ENCODE measurements at regions not wholly inside any gene's neighbourhood (a gene's known extent, or its start where the extent isn't known, plus 50 kb on each side); places are given as distances from the start of the nearest gene placed in this dataset.

- DNase-seq: no peak
Observed at GRCh38 chr1:82707681-82708080, 906.9 kb downstream of the ADGRL2 start.

- DNase-seq: no peak
Observed at GRCh38 chr1:82706741-82707140, 906.0 kb downstream of the ADGRL2 start.

- no peak for DNase-seq
Observed at GRCh38 chr1:82704966-82705365, 904.2 kb downstream of the ADGRL2 start.

- no peak for DNase-seq
Observed at GRCh38 chr1:82704393-82704792, 903.7 kb downstream of the ADGRL2 start.

GRCh38 chr1:82703951-82704350 lies 903.2 kb downstream of the ADGRL2 start:
- no peak for DNase-seq

- DNase-seq: no peak
Observed at GRCh38 chr1:82700476-82700875, 899.7 kb downstream of the ADGRL2 start.

GRCh38 chr1:82697965-82698364 lies 897.2 kb downstream of the ADGRL2 start:
- DNase-seq: peak in 2 of 58 donors; percentile 1 to 15

- DNase-seq: no peak
Observed at GRCh38 chr1:82695443-82695842, 894.7 kb downstream of the ADGRL2 start.

- DNase-seq: no peak
Observed at GRCh38 chr1:82690411-82690810, 889.7 kb downstream of the ADGRL2 start.

GRCh38 chr1:82689217-82689616 lies 888.5 kb downstream of the ADGRL2 start:
- no peak for DNase-seq

- no peak for DNase-seq
Observed at GRCh38 chr1:82686774-82687173, 886.0 kb downstream of the ADGRL2 start.

GRCh38 chr1:82646888-82647287 lies 846.2 kb downstream of the ADGRL2 start:
- no peak for DNase-seq

GRCh38 chr1:82646336-82646735 lies 845.6 kb downstream of the ADGRL2 start:
- DNase-seq: no peak

GRCh38 chr1:82644186-82644915 lies 843.6 kb downstream of the ADGRL2 start:
- no peak for DNase-seq

- DNase-seq: no peak
Observed at GRCh38 chr1:82640352-82640751, 839.6 kb downstream of the ADGRL2 start.

GRCh38 chr1:82634266-82634665 lies 833.5 kb downstream of the ADGRL2 start:
- no peak for DNase-seq

- DNase-seq: no peak
Observed at GRCh38 chr1:82632155-82632554, 831.4 kb downstream of the ADGRL2 start.

- DNase-seq: no peak
Observed at GRCh38 chr1:82628887-82629286, 828.2 kb downstream of the ADGRL2 start.

- DNase-seq: no peak
Observed at GRCh38 chr1:82625537-82625936, 824.8 kb downstream of the ADGRL2 start.

- no peak for DNase-seq
Observed at GRCh38 chr1:82621076-82621475, 820.3 kb downstream of the ADGRL2 start.

GRCh38 chr1:82614090-82614489 lies 813.4 kb downstream of the ADGRL2 start:
- no peak for DNase-seq

GRCh38 chr1:82612986-82613385 lies 812.3 kb downstream of the ADGRL2 start:
- no peak for DNase-seq

GRCh38 chr1:82606546-82606945 lies 805.8 kb downstream of the ADGRL2 start:
- DNase-seq: no peak

- peak in 1 of 58 donors; percentile 1 for DNase-seq
Observed at GRCh38 chr1:82604524-82604923, 803.8 kb downstream of the ADGRL2 start.
